ENCODE measurements at regions not wholly inside any gene's neighbourhood (a gene's known extent, or its start where the extent isn't known, plus 50 kb on each side); places are given as distances from the start of the nearest gene placed in this dataset.
A peak's percentile ranks its signal among the peaks of the same experiment; 100 is the strongest.
"Not testable (repeated sequence)": the region's sequence is repeated elsewhere in the genome, so short reads cannot be mapped to it uniquely, and the experiment has no call there.

GRCh38 chr5:86977808-86978207 lies 289.9 kb upstream of the RASA1 start:
- no peak for DNase-seq (ENCODE audit: low read depth)

DNA sequence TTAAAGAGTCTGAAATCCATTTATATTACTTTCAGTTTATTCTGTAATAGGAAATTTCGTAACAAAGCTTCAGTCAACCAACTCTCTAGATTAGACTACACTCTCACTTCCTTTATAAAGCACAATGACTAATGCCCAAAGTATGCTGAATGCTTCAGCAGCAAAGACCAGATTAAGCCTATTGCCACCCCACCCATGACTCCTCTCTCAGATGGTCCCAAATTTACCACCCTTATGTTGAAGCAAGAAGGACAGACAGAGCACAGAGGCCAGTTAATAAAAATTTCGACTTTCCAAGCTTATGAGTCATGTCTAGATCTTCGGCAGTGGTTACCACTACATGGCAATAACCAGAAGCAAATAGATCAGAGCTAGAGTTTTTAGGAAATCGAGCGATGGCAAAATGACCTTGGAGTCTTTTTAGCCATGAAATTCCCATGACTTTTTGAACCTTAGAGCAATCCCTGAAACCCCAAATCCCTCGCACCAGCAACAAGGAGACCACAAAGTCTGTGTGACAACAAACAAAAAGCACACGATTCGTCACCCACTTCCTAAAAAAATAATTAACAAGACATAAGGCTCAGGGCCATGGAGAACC lies 287.8 kb upstream of the RASA1 start:
- DNase-seq (ENCODE audit: low read depth), result peak; percentile 56

DNA sequence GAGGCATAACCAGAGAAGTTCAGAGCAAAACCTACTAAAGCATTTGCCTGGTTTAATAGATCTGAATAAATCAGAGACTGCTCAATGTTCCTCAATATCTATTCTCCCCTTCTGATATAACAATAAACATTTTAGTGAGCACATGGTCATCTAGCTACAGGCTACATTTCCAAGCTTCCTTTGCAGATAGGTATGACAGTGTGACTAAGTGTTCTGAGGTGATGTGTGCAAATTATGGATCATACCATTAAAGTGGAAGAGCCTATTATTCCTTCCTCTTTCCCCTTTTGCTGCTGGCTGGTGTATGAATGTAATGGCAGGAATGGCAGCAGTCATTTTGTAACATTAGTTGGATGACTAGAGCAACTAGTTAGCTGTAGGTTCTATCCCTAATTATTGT lies 285.8 kb upstream of the RASA1 start:
- no peak for DNase-seq (ENCODE audit: low read depth)

GRCh38 chr5:86983208-86983607 lies 284.5 kb upstream of the RASA1 start:
- no peak for DNase-seq (ENCODE audit: low read depth)

DNA sequence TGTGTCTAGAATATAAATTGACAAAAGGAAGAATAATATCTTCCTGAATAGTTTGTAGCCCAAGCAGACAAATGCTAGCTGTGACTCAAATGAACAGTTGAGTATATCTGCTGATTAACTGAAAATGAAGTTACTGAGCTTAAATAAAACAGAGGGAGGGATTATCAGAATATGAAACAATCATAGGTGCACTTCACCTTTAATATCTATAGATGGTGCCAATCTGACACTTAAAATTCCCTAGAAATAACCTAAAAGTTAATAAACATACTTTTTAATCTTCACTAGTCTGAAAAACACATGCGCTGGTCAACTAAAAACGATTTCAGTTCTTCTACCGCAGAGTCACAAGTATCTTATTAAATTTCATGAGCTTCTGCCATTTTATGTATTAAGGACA lies 280.8 kb upstream of the RASA1 start:
- DNase-seq (ENCODE audit: low read depth), result no peak

- no peak for DNase-seq (ENCODE audit: low read depth)
These were observed 270.2 kb upstream of the RASA1 start for GRCh38 chr5:86997516-86997915.

- DNase-seq (ENCODE audit: low read depth), result no peak
These were observed 267.7 kb upstream of the RASA1 start for GRCh38 chr5:86999951-87000350.

GRCh38 chr5:87002485-87002884 lies 265.2 kb upstream of the RASA1 start:
- no peak for DNase-seq (ENCODE audit: low read depth)

DNA sequence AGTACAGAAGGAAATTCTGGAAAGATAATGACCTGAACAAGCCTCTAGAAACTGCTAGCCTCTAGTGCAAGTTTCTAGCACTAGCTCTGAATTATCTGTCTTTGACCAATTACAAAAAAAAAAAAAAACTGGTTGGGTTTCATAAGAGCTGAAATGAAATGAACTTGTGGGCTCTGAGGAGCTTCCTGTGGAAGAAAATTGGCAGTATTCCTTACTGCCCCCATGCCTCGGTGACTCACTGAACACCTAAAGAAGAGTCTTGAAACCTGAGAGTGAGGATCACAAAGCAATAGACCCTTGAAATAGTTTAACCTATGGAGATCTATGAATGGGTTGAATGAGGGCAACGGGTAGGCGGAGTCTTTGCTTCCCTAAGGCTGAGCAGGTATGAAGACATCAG lies 263.6 kb upstream of the RASA1 start:
- DNase-seq (ENCODE audit: low read depth), result no peak

DNA sequence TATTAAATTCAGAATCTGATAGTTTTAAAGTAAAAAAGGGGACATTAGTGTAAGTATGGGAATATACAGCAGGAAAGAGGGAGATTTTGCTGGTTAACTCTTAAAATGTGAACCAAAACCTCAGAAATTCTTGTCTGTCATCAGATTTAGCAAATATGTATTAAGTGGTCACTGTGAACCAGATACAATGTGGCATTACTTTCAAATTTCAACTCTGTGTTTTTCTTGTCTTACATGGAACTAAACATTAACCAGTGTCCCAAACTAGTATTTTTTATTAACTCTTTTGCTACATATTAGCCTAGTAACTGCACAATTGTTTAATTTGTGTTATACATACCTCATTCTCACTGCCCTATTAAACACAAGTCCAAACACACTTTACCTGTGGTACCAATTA lies 259.9 kb upstream of the RASA1 start:
- no peak for DNase-seq (ENCODE audit: low read depth)

DNA sequence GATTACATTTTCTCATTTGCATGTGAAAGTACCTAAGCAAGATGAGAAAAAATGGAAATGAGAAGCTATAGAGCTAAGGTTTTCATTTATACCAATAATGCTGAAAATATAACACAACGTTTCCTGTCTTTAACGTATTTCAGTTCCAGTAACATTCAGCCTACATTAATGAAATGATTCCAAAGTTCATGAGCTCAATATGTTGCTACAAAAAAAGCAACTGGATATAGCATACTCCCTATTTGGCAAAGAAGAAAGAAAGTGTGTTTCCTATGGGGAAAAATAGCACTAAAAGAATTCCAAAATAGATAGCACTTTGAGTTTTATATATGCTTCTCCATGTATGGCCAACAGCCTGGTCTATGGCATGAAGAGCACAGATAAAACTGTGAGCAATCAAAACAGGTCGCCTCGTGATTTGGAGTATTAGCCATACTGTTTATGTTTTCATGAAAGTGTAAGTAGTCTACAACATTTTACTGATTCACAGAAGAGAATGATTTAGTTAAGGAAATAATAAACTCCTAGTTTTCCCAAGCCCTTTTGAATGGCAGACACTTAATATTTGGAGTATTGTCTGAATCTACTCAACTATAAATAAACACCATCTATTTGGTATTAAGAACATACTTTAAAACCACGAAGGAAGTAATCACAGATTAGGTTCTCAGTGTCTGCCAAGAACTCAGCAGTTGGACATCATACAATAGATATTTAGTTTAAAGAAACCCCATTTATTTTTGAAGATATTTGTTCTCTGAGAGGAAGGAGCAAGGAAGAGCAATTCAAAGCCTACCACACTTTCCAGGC lies 258.7 kb upstream of the RASA1 start:
- DNase-seq (ENCODE audit: low read depth), result no peak

GRCh38 chr5:87010736-87011135 lies 256.9 kb upstream of the RASA1 start:
- DNase-seq (ENCODE audit: low read depth), result no peak

- DNase-seq (ENCODE audit: low read depth), result no peak
These were observed 251.8 kb upstream of the RASA1 start for GRCh38 chr5:87015901-87016300.

DNA sequence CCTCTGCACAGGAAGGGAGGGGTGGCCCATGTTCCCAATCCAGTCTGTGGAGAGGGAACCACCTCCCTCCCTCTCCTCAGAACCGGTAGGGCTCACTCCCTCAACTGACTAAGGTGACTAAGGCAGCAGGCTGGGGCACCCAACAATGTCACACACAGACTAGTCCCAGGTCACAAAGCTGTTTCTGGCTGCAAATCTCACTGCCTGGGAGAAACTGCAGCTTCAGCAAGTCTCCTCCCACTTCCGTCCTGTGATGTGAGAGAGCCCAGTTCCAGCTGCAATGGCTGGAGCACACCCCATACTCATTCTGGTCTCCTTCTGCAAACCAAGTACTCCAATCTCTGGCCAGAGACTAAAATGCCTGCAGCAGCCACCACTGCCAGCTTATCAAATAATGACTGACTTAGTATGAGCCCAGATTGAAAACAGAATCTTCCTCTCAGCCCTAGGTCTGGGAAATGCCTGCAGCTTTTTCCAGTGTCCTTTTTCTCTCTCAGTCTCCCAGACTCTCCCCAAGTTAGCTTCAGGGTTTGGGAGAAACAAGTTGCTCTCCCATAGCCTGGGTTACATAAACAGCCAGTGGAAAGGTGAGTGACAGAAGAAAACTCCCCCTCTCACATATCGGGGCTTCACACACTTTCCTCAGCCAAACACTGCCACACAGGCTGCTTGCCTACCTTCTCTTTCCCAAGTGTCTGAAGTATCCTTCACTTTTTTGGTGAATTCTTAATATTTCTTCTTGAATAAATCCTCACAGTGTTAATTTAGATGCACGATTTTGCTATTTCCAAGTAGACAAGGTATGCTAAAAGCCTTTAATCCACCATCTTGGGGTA lies 247.4 kb upstream of the RASA1 start:
- no peak for DNase-seq (ENCODE audit: low read depth)

DNA sequence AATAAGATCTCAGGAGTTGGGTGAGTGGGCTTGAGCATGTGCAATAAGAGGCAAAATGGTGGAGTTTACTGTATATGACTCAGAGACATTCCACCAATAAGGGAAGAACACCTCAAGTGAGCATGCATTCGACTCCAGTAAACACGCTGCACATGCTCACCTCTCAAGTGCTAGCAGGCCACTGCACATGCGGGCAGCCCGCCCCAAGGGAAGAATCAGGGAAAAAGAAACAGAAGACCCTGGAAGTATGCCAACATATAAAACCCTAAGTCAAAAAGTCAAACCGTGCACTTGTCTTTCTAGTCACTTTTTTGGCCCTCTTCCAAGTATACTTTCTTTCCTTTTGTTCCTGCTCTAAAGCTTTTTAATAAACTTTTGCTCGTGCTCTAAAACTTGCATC lies 245.3 kb upstream of the RASA1 start:
- no peak for DNase-seq (ENCODE audit: low read depth)

DNA sequence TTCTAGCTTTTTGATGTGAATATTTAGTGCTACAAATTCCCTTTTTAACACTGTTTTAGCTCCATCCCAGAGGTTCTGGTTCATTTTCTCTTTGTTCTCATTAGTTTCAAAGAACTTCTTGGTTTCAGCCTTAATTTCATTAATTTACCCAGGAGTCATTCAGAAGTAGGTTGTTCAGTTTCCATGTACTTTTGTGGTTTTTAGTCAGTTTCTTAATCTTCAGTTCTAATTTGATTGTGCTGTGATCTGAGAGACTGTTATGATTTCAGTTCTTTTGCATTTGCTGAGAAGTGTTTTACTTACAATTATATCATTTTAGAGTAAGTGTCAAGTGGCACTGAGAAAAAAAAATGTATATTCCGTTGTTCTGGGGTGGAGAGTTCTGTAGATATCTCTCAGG lies 240.1 kb upstream of the RASA1 start:
- DNase-seq (ENCODE audit: low read depth), result no peak

GRCh38 chr5:87029951-87030350 lies 237.7 kb upstream of the RASA1 start:
- no peak for DNase-seq (ENCODE audit: low read depth)

DNA sequence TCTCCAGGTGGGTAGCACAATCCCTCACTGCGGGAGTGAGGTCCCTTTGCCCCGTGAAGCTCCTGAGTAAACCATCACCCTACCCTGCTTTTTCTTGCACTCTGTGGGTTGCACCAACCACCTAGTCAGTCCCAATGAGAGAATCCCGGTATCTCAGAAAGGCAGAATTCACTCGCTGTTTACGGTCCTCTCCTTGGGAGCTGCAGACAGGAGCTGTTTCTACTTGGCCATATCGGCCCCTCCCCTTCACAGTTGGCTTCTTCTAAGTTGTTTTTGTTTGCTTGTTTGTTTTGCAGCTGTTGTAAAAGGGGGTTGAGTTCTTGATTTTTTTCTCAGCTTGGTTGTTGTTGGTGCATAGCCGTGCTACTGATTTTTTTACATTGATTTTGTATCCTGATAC lies 237.0 kb upstream of the RASA1 start:
- no peak for DNase-seq (ENCODE audit: low read depth)

- DNase-seq (ENCODE audit: low read depth), result no peak
These were observed 233.1 kb upstream of the RASA1 start for GRCh38 chr5:87034557-87034956.

DNA sequence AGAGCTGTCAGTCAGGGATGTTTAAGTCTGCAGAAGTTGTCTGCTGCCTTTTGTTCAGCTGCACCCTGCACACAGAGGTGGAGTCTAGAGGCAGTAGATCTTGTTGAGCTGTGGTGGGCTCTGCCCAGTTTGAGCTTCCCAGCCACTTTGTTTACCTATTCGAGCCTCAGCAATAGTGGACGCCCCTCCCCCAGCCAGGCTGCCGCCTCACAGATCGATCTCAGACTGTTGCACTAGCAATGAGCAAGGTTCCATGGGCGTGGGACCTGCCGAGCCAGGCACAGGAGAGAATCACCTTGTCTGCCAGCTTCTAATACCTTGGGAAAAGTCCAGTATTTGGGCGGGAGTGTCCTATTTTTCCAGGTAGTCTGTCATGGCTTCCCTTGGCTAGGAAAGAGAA lies 225.1 kb upstream of the RASA1 start:
- no peak for DNase-seq (ENCODE audit: low read depth)

GRCh38 chr5:87048156-87048555 lies 219.5 kb upstream of the RASA1 start:
- no peak for DNase-seq (ENCODE audit: low read depth)

DNA sequence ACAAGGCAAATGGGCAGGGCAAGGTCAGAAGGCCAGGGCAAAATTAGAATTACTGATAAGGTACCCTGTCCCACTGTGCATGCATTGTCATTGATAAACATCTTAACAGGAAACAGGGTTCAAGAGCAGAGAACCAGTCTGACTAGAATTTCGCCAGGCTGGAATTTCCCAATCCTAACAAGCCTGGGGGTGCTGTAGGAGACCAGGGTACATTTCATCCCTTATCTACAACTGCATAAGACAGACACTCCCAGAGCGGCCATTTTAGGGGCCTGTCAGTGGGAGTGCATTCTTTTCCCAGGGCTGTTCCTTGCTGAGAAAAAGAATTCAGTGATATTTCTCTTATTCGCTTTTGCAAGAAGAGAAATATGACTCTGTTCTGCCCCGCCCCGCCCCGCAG lies 218.7 kb upstream of the RASA1 start:
- not testable (repeated sequence) for DNase-seq (ENCODE audit: low read depth)

- no peak for DNase-seq (ENCODE audit: low read depth)
These were observed 216.1 kb upstream of the RASA1 start for GRCh38 chr5:87051502-87052113.
